Neural progenitor cell (in vitro differentiated cells): ENCODE measurements at regions not wholly inside any gene's neighbourhood (a gene's known extent, or its start where the extent isn't known, plus 50 kb on each side); places are given as distances from the start of the nearest gene placed in this dataset.

Experiments used
- EZH2 ChIP-seq: fragments of 200-600 bp; sonication (generic); IDR thresholded peaks from 2 replicates; pipeline ENCODE4 v1.6.1; 2017; ENCODE audit warnings: antibody characterized with exemption, mild to moderate bottlenecking, moderate library complexity
- EZH2phosphoT487 ChIP-seq: fragments of 200-600 bp; sonication (generic); IDR thresholded peaks from 2 replicates; pipeline ENCODE4 v1.6.1; 2017; ENCODE audit warnings: antibody characterized with exemption
- TF ChIP-seq, protein P1 (sequence below): fragments of 200-600 bp; sonication (generic); IDR thresholded peaks from 2 replicates; pipeline ENCODE4 v1.5.1; 2017; ENCODE audit warnings: antibody characterized with exemption, mild to moderate bottlenecking

DNA sequence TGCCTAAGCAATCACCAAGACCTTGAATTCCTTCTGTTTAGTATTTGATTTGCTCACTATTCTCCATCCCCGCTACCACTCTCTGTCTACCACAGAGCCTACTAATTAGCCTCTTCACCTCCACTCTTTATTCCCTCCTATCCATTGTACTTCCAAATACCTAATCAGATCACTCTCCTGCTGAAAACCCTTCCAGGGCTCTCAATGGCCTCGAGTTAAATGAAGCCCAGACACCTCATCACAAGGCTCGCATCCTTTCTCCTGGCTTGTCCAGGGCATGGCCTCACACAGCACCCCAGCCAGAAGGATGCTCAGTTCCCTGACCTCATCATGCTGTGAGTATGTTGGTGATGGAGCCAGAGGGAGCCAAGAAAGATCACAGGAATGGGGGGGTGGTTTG, 71.4 kb upstream of the PRMT8 start:
- TF ChIP-seq EZH2 (no peak), EZH2phosphoT487 (peak; percentile 54)
- TF ChIP-seq, protein P1, sequence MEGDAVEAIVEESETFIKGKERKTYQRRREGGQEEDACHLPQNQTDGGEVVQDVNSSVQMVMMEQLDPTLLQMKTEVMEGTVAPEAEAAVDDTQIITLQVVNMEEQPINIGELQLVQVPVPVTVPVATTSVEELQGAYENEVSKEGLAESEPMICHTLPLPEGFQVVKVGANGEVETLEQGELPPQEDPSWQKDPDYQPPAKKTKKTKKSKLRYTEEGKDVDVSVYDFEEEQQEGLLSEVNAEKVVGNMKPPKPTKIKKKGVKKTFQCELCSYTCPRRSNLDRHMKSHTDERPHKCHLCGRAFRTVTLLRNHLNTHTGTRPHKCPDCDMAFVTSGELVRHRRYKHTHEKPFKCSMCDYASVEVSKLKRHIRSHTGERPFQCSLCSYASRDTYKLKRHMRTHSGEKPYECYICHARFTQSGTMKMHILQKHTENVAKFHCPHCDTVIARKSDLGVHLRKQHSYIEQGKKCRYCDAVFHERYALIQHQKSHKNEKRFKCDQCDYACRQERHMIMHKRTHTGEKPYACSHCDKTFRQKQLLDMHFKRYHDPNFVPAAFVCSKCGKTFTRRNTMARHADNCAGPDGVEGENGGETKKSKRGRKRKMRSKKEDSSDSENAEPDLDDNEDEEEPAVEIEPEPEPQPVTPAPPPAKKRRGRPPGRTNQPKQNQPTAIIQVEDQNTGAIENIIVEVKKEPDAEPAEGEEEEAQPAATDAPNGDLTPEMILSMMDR = no peak
